ENCODE measurements at regions not wholly inside any gene's neighbourhood (a gene's known extent, or its start where the extent isn't known, plus 50 kb on each side); places are given as distances from the start of the nearest gene placed in this dataset.

DNA sequence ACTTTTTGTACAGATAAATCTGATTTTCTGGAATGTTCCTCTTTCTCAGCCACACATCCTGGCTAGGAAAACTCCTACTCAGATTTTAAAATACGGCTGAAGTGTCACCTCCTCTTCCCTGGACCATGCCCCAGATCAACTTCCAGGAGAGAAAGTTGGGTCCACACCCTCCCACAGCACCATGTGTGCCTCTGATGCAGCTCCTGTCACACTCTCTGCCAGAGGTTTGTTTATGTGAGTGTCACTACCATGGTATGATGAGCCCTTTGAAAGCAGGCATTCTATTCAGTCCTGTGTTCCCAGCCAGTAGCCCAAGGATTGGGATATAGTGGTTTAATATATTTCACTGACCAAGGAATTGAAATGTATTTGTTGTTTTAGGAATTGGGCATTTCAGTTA is 287.2 kb upstream of the ATP2B1 start:
- DNase-seq (ENCODE audit: low read depth), result no peak

DNA sequence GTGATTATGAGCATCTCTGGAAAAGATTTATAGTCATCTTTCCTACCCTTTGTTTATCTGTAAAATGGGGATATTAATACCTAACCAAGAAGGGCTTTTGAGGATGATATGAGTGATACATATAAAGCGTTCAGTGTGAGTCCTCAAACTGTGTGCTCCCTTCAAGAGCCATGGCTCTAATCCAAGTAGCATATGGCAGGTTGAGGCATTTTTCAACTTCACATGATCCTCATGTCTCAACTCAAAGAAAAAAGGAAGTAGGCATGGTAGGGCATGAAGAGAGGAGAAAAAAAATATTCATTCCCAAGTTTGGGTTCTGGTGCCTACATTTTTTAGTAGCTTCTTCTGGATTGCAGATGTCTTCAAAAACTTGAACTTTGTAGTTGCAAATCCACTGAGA is 286.3 kb upstream of the ATP2B1 start:
- DNase-seq (ENCODE audit: low read depth), result no peak

DNA sequence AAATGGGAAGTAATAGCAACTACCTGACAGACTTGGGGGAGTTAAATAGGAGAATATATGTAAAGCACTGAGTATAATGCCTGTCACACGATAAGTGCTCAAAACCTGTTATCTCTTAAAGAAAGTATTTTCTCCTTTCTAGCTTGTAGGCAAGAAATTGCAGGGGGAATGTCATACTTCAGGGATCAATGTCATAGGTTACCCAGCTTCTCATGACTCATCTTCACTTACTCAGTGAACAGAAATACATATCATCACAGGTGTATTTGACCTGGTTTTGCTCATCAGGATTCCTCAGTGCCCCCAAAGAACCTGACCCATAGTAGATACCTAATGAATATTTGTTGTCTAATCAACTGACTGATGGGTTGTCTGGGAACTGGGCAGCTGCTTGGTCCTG is 285.0 kb upstream of the ATP2B1 start:
- no peak for DNase-seq (ENCODE audit: low read depth)

DNA sequence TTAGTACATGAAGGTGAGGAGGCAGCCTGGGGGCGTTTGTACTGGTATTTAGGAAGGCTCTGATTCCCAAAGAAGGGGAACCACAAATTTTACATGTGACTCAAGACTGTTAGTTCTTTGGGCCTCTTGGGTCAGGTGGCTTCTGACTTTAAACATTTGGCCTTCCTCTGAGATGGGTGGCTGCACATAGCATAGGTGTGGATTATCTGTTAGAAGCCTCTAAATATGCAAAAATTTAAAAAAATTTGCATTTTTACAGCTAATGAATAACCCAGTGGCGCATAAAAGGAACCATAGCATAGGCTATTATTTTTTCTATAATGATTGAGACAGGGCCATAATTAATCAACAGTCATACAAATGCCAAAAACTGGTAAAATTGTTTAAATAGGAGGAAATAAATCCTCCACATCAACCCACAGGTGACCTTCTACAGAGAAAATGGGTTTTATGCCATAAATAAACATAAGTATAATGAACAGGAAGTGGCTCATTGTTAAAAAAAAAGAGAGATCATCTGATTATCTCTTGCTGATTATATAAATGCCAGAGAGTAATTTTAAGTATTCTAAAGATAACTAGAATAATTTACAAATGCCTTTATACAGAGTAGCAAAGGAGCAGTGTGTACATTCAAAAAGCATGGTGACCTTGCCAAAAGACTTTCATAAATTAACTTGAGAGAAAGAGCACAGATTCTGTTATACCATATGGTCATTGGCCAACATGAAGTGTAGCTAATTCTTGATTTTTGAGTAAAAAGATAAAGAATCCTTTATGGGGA is 284.2 kb upstream of the ATP2B1 start:
- no peak for DNase-seq (ENCODE audit: low read depth)

DNA sequence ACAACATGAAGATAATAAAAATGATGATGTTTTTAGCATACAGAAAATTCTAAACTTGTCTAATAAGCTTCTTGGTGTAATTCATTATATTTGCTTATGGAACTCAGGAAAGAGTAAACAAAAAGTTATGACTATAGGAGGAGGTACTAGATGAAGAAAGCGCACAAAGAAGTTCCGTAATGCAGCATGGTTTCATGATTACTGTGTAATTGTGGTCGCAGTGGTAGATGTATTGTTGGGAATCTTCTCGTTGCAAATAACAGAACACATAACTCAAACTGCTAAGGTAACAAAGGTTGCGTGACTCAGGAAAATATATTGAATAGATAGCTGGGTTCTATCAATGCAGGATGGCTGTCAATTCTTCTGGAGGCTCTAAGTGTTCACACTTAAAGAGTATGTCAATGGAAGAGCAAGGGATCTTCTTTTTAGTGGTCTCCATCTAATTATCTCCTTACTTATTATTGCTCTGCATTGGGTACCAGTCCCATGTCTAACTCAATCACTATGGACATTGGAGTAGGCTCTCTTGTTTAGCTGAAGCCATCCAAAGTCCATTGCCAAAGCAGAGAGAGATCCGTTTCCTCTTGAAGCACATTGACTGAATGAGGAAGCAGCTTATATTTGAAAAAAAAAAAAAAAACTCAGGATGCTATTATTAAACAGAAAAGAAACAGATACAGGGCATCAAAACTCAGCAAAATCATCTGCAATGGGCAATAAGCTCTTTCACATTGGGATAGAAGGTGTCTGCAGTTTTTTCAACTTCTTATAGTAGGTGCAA is 283.4 kb upstream of the ATP2B1 start:
- DNase-seq (ENCODE audit: low read depth), result no peak

DNA sequence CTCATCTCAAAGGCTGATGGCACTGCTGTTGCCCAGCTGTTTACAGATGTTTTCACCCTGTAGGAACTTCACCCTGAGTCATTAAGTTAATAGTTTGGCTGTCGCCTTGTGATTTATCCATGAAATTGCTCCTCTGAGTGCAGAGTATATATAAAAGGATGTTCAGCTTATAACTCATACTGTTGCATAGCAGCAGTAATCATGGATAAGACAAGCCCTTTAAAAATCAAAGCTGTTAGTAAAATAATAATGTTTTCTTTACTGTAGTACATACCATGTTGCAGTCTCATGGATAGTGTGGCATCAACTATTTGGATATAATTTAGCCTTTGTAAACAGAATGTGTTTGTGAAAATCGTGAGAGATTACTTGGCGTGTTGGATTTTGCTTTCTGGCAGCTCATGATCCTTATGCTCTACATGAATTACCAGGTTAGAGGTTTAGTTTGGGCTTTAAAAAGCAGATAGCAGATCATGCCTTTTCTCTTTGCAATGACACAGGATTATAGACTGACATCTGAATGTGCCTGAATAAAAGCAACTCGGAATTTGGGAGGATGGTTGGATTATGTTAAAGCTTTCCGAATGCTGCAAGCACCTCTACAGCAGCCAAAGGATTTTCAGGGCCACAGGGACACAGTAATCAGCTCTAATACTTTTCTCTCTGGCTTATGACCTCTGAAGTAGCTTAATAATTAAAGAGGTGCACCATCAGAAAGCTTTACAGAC is 279.7 kb upstream of the ATP2B1 start:
- no peak for DNase-seq (ENCODE audit: low read depth)

DNA sequence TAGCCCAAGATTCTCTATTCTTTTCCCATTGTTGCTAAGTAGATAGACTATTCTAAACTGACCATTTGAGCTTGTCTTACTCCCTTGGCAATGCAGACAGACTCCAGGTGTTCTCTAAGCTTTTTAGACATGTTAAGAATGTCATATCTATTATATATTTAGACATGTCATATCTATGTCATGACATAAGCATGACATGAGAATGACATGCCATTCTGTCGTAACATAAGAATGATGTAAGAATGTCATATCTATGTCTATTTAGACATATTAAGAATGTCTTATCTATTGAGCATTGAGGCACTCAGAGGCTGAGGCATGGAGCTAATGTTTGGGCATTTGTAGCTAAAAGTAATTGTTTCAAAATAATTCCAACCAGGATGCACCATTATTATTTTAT is 277.3 kb upstream of the ATP2B1 start:
- DNase-seq (ENCODE audit: low read depth), result no peak

DNA sequence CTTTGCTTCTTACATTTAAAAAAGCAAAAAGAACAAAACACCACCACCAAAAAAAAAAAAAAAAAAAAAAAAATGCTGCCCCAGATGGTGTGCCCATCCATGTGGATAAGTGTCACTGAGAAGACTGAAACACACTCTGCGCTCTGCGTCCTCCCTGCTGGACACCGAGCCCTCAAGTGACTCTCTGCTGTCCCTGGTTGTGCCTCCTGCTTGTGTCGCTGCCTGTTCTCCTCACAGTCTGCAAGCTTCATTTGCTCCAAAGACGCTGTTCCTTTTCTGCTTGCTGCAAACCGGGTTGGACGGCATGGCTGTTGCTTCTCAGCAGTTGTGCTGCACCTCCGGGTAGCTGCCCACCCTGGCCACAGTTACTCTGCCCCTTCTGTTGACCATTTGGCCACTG is 276.2 kb upstream of the ATP2B1 start:
- no peak for DNase-seq (ENCODE audit: low read depth)

DNA sequence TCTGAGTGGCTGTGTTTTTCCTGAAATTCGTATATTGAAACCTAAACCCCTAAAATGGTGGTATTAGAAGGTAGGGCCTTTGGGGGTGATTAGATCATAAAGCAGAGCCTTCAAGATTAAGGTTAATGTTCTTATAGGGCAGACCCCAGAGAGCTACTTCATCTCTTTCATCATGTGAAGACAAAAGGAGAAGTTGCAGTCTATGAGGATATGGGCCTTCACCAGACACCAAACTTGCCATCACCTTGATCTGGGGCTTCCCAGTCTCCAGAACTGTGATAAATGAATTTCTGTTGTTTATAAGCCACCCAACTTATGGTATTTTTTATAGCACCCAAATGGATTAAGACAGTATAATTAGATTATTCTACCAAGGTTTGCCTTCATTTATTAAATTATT is 275.0 kb upstream of the ATP2B1 start:
- no peak for DNase-seq (ENCODE audit: low read depth)

DNA sequence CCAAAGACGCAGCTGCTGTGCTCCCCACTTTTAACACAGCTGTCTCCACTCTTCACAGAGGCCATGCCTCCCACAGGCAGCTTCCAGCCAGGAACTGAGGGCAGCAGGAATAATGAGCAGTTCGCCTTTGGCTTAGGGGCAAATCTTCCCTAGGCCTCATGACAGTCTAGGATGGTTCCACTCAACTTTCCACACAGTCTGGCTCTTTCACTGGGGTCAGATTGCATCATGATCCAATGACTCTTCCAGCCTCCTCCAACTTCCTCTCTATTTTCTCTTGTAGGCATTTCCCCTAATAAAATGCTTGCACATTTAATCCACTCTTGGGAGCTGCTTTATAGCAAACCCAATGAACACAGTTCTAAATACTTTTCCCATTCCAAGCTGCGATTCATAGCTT is 271.6 kb upstream of the ATP2B1 start:
- DNase-seq (ENCODE audit: low read depth), result peak; percentile 9

DNA sequence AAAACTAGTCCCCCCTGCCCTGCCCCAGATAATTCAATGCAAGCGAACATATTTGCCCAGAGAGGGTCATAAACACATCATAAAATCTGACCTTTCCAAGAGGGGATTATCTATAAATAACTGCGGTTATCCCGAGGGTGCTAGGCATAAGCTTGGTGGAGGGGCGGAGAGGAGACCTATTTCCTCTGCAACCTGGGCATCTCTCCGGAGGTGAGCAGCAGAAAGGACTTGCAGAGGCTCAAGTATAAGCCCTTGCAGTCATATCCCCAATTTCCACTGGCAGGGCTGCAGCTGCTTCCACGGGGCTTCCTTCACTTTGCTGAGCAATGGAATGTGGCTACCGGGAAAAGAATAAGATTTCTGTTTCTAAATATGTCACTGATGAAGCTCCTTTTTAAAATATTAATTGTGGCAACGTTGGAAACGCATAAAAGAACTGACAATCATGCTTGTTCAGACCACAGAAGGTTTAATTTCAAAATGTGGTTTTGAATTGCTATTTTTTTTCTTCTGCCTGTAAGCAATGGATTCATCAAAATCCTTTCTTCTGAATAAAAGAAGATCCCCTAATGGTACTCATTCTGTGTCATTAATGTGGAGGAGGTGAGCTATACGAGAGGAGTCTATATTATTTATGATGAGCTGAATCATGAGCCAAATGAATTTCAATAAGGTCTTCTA is 268.9 kb upstream of the ATP2B1 start:
- no peak for DNase-seq (ENCODE audit: low read depth)

DNA sequence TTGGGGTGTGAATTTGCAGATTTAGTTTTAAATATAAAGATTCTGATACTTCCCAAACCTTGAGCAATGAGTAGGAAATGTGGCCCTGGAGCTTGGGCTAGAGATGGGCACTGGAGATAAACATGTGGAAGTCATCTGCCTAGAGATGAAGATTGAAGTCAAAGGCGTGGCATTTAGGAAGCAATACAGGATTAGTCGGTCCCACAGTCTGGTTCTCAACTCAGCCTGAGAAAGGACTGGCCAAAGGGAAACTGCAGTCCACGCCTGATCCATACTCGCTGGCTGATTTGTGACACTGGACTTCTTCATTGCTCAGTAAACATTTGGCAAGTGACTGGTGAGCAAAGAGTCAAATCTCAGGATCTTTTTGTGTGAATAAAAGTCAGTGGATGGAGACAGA is 268.2 kb upstream of the ATP2B1 start:
- no peak for DNase-seq (ENCODE audit: low read depth)

DNA sequence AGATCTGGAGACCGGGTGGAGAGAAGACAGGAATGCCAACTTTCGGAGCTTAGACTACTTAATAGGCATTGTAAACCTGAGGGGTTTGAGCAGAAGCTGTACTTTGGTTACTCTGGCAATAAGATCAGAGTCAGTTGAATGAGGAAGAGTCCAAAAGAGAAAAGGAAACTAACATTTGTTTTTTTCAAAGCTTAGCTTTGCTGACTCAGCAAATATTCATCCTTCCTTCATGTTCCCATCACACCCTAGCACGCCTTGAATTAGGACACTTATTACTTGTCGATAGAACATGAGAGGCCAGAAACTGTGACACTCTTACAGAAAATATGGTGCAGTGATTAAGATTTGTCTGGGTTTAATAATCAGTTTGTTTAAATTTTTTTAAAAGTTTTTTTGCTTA is 266.9 kb upstream of the ATP2B1 start:
- no peak for DNase-seq (ENCODE audit: low read depth)

DNA sequence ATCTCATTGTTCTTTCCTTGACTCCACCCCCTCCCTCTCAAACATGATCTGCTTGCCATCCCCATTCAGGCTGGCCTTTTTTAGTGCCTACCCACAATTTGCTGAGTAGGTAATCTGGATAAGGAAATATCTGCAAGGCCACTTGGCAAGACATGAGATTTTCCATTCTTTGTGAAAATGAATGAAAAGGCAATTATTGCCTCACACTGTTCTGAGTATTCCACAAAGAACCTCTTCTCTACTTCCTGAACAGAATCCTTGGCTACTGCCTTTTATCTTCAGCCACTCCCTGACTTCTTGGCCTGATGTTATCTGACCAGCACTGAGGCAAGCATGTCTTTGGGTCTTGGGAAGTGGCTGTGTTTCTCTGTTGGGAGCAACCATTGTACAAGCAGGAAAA is 263.2 kb upstream of the ATP2B1 start:
- peak; percentile 11 for DNase-seq (ENCODE audit: low read depth)

DNA sequence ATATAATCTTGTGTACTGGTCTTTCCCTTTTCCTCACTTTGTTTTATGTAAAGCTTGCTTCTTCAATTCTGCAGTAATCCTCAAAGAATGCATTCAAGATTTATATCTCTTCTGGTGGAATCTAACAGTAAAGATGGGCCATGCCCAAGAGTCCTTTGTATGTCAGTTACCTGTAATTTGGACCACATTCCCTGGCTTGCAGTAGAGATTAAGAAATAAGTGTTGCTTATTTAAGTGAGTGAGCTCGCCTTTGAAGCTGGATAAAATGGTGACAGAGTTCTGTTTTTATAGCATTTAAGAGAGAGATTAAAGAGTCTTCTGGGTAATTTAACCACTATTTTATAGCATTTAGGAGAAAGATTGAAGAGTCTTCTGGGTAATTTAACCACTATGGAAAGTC is 262.1 kb upstream of the ATP2B1 start:
- DNase-seq (ENCODE audit: low read depth), result no peak

DNA sequence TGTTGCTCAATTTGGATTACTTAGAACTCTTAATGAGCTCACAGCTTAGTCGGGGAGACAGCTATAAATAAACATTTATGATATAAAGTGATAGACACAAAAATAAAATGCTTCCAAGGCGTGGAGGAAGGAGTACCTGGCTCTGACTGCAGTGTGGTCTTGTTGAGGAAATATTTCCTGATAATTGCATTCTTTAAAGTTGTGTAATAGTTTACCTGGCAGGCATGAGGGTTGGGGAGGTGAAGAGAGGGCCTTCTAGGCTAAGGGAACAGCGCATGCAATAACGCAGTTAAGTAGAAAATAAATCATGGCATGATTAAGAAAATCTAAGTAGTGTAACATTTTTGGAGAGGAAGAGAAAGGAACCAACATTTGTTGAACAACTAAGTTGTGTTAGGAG is 260.5 kb upstream of the ATP2B1 start:
- DNase-seq (ENCODE audit: low read depth), result no peak

DNA sequence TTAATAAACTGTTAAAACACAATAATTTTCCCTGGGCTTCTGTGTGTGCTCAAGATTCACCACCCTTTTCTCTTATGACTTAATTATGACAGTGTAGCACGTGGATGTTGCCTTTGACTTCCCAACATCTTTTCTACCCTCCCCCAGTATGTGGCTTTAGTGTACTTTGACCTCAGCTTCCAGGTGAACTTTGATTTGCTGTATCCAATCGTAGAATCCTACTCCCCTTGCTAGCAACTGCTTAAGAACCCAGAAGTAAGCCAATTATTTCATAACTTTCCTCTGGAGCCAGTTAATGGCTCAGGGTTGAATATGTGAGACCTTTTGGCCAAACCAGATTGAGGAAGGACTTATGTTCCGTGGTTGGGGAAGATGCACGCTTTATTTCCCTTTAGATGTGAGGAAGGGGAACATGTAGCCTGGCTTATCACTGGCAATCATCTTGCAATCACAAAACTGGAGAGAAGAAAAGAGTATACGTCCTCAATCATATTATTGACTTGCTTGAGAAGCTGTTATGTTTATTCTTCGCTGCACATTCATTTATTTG is 259.6 kb upstream of the ATP2B1 start:
- no peak for DNase-seq (ENCODE audit: low read depth)

DNA sequence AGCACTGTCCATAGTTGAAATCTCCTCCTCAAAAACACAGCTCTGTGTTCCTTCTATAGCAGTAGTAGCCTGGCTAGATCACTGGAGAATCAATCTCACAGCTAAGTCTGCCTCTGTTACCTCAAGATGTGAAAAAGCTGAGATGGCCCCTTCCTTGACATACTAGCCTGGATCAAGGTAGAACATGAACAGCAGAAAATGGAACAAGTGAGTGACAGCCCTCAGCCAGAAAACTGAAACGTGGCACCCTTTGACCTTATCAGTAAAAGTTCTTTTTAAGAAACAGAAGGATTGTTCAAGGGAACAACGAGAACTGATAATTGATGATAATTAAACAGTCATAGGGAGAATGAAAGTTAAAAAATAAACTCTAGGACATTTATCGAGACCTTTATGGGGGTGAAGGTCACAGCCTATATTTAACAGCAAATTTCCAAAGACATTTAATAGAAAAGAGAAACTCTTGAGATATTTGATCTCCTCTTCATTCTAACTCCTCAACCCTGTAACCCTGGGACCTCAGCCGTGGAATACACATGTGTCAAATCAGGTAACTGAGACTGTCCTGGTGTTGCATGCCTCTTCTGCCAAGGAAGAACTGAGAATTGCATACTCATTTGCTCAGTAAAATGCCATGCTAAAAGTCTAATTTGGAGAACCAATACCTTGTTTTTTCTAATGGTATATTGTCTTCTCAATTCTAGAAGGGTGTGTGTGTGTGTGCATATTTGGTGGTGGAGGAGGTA is 258.0 kb upstream of the ATP2B1 start:
- no peak for DNase-seq (ENCODE audit: low read depth)

DNA sequence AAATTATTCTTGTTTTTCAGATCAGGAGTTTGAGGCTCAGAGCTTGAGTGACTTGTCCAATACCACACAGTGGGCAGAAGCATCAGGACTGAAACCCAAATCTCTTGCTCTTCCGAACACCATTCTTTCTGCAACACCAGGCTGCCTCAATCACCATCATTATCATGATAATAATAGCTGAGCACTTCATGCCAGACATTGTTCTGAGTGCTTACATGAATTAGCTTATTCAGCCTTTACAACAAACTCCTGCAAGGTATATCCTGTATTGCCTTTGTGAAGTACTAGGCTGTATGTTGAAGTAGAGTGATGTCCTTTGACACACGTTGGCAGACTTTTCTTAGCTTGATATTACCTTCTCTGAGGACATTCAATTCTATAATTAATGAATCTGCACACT is 257.4 kb upstream of the ATP2B1 start:
- DNase-seq (ENCODE audit: low read depth), result no peak

DNA sequence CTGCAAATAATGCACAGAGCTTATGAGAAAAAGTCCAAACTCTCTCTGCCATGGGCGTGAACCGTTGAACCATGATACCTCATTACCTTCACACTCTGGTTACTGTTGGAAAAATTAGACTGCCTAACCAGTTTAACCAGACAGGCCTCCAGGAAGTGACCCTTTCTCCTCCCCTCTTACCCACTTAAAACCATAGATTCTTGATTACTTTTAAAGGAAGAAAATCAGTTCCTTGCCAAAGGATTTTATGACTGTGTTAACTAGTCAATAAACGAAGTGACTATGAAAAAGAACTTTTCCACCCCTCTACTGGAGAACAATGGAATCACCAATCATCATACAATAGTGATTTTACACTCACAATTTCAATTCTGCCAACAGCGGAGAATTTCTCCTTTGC is 254.0 kb upstream of the ATP2B1 start:
- no peak for DNase-seq (ENCODE audit: low read depth)
